OCI-LY7 (cell line): ENCODE measurements at regions not wholly inside any gene's neighbourhood (a gene's known extent, or its start where the extent isn't known, plus 50 kb on each side); places are given as distances from the start of the nearest gene placed in this dataset.

Experiments
- BruUV-seq: library from RNA; stranded (reverse); fragments of 400-500 nt; replicated peaks from 2 replicates; lab custom pipeline; 2021; lab: Mats Ljungman, UMichigan
- CTCF ChIA-PET: fragments of 300-600 bp; sonication (Branson Sonifier 250); formaldehyde crosslinking; loops from one replicate; lab custom pipeline; 2022; ENCODE audit warnings: antibody characterized with exemption; ENCODE audit not compliant: unreplicated experiment; lab: Charles Lee
- POLR2A ChIA-PET: fragments of 300-600 bp; sonication (Branson Sonifier 250); formaldehyde crosslinking; loops from one replicate; lab custom pipeline; 2022; ENCODE audit warnings: antibody characterized with exemption; lab: Charles Lee
- DNase-seq: peaks from one replicate; pipeline ENCODE4 v3.0.0-alpha.2; 2015; ENCODE audit warnings: low spot score
- H2AFZ ChIP-seq: fragments of 200-600 bp; sonication (generic), shearing (Covaris generic); 2 replicates; pipeline ENCODE4 v1.6.1; 2014; ENCODE audit warnings: mild to moderate bottlenecking, antibody characterized with exemption, low read length, moderate library complexity
- H3K27ac ChIP-seq: fragments of 200-600 bp; sonication (generic); 2 replicates; pipeline ENCODE4 v1.5.1; 2014; ENCODE audit warnings: mixed run types, low read depth, mild to moderate bottlenecking, moderate library complexity, low read length, inconsistent platforms; ENCODE audit not compliant: poor library complexity, severe bottlenecking
- H3K36me3 ChIP-seq: fragments of 200-600 bp; sonication (generic); 2 replicates; pipeline ENCODE4 v1.6.1; 2014; ENCODE audit warnings: mild to moderate bottlenecking, antibody characterized with exemption, low read length, moderate library complexity, mixed read lengths; ENCODE audit not compliant: insufficient read depth
- H3K4me1 ChIP-seq: fragments of 200-600 bp; sonication (generic); 2 replicates; pipeline ENCODE4 v1.5.1; 2014; ENCODE audit warnings: mild to moderate bottlenecking, low read length; ENCODE audit not compliant: insufficient read depth, poor library complexity, severe bottlenecking
- H3K4me2 ChIP-seq: fragments of 200-600 bp; sonication (generic); 2 replicates; pipeline ENCODE4 v1.6.1; 2014; ENCODE audit warnings: mild to moderate bottlenecking, low read length
- H3K4me3 ChIP-seq: fragments of 200-600 bp; sonication (generic); 2 replicates; pipeline ENCODE4 v1.5.1; 2014; ENCODE audit warnings: mild to moderate bottlenecking, low read depth, low read length; ENCODE audit not compliant: poor library complexity, severe bottlenecking
- H3K79me2 ChIP-seq: fragments of 200-600 bp; sonication (generic); 2 replicates; pipeline ENCODE4 v1.6.1; 2016; ENCODE audit warnings: low read depth, mild to moderate bottlenecking, low read length, moderate library complexity, mixed read lengths; ENCODE audit not compliant: insufficient read depth
- H3K9me2 ChIP-seq: fragments of 200-600 bp; sonication (generic); 2 replicates; pipeline ENCODE4 v1.6.1; 2016; ENCODE audit warnings: mild to moderate bottlenecking, low read length, mixed read lengths; ENCODE audit not compliant: insufficient read depth
- H3K9me3 ChIP-seq: fragments of 200-600 bp; sonication (generic); 2 replicates; pipeline ENCODE4 v1.6.1; 2014; ENCODE audit warnings: mild to moderate bottlenecking, mixed run types, low read length, mixed read lengths
- H4K20me1 ChIP-seq: fragments of 200-600 bp; sonication (generic); 2 replicates; pipeline ENCODE4 v1.6.1; 2014; ENCODE audit warnings: mild to moderate bottlenecking, antibody characterized with exemption, low read length, moderate library complexity, mixed read lengths; ENCODE audit not compliant: insufficient read depth
- EZH2phosphoT487 ChIP-seq: fragments of 200-600 bp; sonication (generic); IDR thresholded peaks from 2 replicates; pipeline ENCODE4 v1.6.1; 2018; ENCODE audit warnings: low read depth, borderline replicate concordance, mild to moderate bottlenecking, mixed run types, antibody characterized with exemption, low read length, moderate library complexity, mixed read lengths
- intact Hi-C: fragments of 100-400 bp; cut with micrococcal nuclease; formaldehyde crosslinking; loops from one replicate; pipeline ENCODE4 v1.10.0; 2022; ENCODE audit not compliant: unreplicated experiment
- TF ChIP-seq, protein P1 (sequence below): fragments of 200-600 bp; sonication (generic); conservative IDR thresholded peaks from 2 replicates; pipeline ENCODE4 v1.5.1; 2014; ENCODE audit warnings: mild to moderate bottlenecking, antibody characterized with exemption, low read length, moderate library complexity, mixed read lengths

DNA sequence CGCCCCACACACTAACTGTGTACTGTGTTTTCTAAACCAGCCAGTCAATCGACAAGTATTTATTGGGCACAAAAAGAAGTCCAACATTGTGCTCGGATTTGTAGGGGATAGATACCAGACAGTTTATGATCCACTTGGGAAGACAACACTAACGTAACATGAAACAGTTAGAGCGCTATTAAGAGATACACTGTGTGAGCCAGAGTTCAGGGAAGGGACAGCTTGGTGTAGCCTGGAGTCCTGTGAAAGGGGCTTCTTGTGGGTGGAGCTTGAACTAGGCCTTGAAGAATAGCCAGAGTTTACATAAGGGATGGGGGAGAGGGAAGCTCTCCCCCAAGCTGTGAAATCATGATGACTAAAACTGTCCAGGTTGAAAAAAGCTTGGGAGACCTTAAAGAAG is 176.4 kb upstream of the TCF4 start:
- H3K79me2 ChIP-seq: no peaks in the 10 kb centered on the region
- TF ChIP-seq, protein P1, sequence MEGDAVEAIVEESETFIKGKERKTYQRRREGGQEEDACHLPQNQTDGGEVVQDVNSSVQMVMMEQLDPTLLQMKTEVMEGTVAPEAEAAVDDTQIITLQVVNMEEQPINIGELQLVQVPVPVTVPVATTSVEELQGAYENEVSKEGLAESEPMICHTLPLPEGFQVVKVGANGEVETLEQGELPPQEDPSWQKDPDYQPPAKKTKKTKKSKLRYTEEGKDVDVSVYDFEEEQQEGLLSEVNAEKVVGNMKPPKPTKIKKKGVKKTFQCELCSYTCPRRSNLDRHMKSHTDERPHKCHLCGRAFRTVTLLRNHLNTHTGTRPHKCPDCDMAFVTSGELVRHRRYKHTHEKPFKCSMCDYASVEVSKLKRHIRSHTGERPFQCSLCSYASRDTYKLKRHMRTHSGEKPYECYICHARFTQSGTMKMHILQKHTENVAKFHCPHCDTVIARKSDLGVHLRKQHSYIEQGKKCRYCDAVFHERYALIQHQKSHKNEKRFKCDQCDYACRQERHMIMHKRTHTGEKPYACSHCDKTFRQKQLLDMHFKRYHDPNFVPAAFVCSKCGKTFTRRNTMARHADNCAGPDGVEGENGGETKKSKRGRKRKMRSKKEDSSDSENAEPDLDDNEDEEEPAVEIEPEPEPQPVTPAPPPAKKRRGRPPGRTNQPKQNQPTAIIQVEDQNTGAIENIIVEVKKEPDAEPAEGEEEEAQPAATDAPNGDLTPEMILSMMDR: no peak
- no peak for TF ChIP-seq EZH2phosphoT487
- H3K9me2 ChIP-seq: no peaks in the 10 kb centered on the region
- DNase-seq: no peak
- no peak overlapping the region for H3K27ac ChIP-seq
- H3K4me3 ChIP-seq: no peak overlapping the region
- no peaks in the 10 kb centered on the region for H3K9me3 ChIP-seq
- H2AFZ ChIP-seq: no peak overlapping the region
- H3K4me1 ChIP-seq: no peaks in the 10 kb centered on the region
- BruUV-seq: no TSS peak
- H4K20me1 ChIP-seq: no peaks in the 10 kb centered on the region
- intact Hi-C loops: no loop called here
- POLR2A ChIA-PET: no interaction called here
- no peaks in the 10 kb centered on the region for H3K36me3 ChIP-seq
- CTCF ChIA-PET: no interaction called here
- H3K4me2 ChIP-seq: no peak overlapping the region

DNA sequence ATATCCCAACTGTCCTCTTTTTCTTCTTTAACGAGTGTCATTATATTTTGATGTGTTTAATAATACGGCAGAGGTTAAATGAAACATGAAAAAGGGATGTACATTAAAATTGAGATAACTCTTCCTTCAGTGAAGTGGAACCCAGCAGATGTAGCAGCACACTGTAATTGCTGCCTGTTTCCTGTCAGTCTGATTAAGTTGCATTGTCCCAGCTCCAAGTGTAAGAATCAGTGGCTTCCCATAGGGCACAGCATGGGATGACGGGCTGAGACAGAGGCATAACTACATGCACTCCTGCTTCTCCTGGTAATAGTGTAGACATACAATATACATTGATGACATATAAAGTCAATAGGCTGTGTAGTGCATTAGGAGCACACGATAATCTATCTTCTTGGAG is 175.8 kb upstream of the TCF4 start:
- H3K9me2 ChIP-seq: no peaks in the 10 kb centered on the region
- BruUV-seq: no TSS peak
- no peaks in the 10 kb centered on the region for H3K79me2 ChIP-seq
- H3K4me2 ChIP-seq: no peak overlapping the region
- POLR2A ChIA-PET: no interaction called here
- H4K20me1 ChIP-seq: no peaks in the 10 kb centered on the region
- TF ChIP-seq EZH2phosphoT487: no peak
- TF ChIP-seq, protein P1: no peak
- no peak overlapping the region for H2AFZ ChIP-seq
- no peaks in the 10 kb centered on the region for H3K9me3 ChIP-seq
- H3K4me3 ChIP-seq: no peak overlapping the region
- no peaks in the 10 kb centered on the region for H3K4me1 ChIP-seq
- DNase-seq: no peak
- H3K36me3 ChIP-seq: no peaks in the 10 kb centered on the region
- H3K27ac ChIP-seq: no peak overlapping the region
- intact Hi-C loops: no loop called here
- CTCF ChIA-PET: no interaction called here

DNA sequence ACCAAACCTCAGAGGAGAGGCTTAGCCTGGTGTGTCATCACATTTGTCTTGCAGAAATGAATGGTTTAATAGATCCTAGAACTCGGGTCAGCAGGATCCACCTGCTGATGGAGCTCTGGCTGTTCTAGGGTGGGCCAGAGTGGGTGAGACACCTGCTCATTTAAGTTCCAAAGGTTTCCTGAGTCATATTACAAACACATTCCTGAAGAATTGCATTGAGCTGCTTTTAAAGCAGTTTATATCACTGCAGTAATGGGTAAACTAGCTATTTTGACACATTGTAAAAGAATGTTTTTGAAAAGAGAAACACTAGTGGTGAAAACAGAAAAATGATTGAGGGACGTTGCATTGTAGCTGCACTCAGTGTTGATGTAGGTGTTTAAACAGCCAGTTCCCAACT is 175.3 kb upstream of the TCF4 start:
- Histone ChIP-seq H4K20me1 (no peaks in the 10 kb centered on the region), H3K9me3 (no peaks in the 10 kb centered on the region), H3K9me2 (no peaks in the 10 kb centered on the region), H3K79me2 (no peaks in the 10 kb centered on the region), H3K36me3 (no peaks in the 10 kb centered on the region), H3K4me1 (no peaks in the 10 kb centered on the region), H3K27ac (no peak overlapping the region), H3K4me3 (no peak overlapping the region), H3K4me2 (no peak overlapping the region), H2AFZ (no peak overlapping the region)
- TF ChIP-seq EZH2phosphoT487: no peak
- TF ChIP-seq, protein P1: no peak
- intact Hi-C loops: no loop called here
- no TSS peak for BruUV-seq
- no peak for DNase-seq
- ChIA-PET POLR2A (no interaction called here), CTCF (no interaction called here)
